Tibial nerve (tissue), 4 donors: ENCODE measurements at regions not wholly inside any gene's neighbourhood (a gene's known extent, or its start where the extent isn't known, plus 50 kb on each side); places are given as distances from the start of the nearest gene placed in this dataset.

Experiments used
- DNase-seq, 2 donors: peaks; one replicate each; pipeline ENCODE4 v3.0.0-alpha.2; 2019; ENCODE audit warnings: low spot score in 2 of 2
- H3K27ac ChIP-seq, 4 donors: fragments of 200-600 bp; sonication (generic) in 3 of 4; one replicate each; pipeline ENCODE4 v1.5.1; 2017 to 2019; ENCODE audit warnings: mild to moderate bottlenecking in 1 of 4
- H3K27me3 ChIP-seq, 2 donors: fragments of 200-600 bp; sonication (generic) in 1 of 2; one replicate each; pipeline versions ENCODE4 v1.5.1 to v1.6.0; 2017 to 2019
- H3K36me3 ChIP-seq, 3 donors: fragments of 200-600 bp; sonication (generic); one replicate each; pipeline ENCODE4 v1.5.1; 2018 to 2019
- H3K4me1 ChIP-seq, 4 donors: fragments of 200-600 bp; sonication (generic) in 3 of 4; one replicate each; pipeline ENCODE4 v1.5.1; 2017 to 2019
- H3K4me3 ChIP-seq, 4 donors: fragments of 200-600 bp; sonication (generic) in 3 of 4; one replicate each; pipeline ENCODE4 v1.5.1; 2017 to 2019; ENCODE audit warnings: mild to moderate bottlenecking in 1 of 4, moderate library complexity in 1 of 4
- H3K9me3 ChIP-seq, 4 donors: fragments of 200-600 bp; sonication (generic) in 3 of 4; one replicate each; pipeline ENCODE4 v1.5.1; 2017 to 2019
- EP300 ChIP-seq, 2 donors: sonication (generic); formaldehyde crosslinking; IDR thresholded peaks; one replicate each; pipeline ENCODE4 v1.6.1; 2017; ENCODE audit warnings: antibody characterized with exemption in 2 of 2, mild to moderate bottlenecking in 1 of 2
- POLR2A ChIP-seq, 2 donors: fragments of 450-650 bp; IDR thresholded peaks; one replicate each; pipeline ENCODE4 v1.6.1; 2017; ENCODE audit warnings: antibody characterized with exemption in 2 of 2, mild to moderate bottlenecking in 2 of 2, moderate library complexity in 2 of 2
- WGBS, 2 donors: methylation state at CpG; one replicate each; pipeline ENCODE4 v1.1.5; 2018; 5-methylcytosine and 5-hydroxymethylcytosine counted together
- TF ChIP-seq, protein P1 (sequence below), 5 experiments: fragments of 200-600 bp in 3 of 5; fragments of 450-650 bp in 2 of 5; sonication (generic) in 3 of 5; IDR thresholded peaks; one replicate each; pipeline ENCODE4 v1.5.1; 2016 to 2019; ENCODE audit warnings: antibody characterized with exemption in 5 of 5, mild to moderate bottlenecking in 3 of 5, moderate library complexity in 2 of 5

DNA sequence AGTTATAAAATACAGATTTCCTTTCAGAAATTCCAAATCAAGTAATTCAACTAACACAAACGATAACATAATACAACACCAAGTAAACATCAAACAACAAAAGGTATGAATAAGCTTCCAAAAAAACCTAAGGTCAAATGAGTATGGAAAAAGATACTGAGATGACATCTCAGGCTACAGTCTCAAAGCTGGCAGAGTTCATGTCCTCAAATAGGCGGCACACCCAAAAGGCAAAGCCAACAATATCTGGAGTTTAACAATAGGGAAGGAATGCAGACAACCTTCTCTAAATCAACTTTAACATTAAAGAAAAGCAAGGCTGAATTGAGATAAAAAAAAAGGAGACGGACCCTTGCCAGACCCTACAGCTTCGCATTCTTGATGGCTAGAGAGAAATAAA is 346.6 kb downstream of the RSL24D1 start:
- DNase-seq = no peak
- TF ChIP-seq, protein P1, sequence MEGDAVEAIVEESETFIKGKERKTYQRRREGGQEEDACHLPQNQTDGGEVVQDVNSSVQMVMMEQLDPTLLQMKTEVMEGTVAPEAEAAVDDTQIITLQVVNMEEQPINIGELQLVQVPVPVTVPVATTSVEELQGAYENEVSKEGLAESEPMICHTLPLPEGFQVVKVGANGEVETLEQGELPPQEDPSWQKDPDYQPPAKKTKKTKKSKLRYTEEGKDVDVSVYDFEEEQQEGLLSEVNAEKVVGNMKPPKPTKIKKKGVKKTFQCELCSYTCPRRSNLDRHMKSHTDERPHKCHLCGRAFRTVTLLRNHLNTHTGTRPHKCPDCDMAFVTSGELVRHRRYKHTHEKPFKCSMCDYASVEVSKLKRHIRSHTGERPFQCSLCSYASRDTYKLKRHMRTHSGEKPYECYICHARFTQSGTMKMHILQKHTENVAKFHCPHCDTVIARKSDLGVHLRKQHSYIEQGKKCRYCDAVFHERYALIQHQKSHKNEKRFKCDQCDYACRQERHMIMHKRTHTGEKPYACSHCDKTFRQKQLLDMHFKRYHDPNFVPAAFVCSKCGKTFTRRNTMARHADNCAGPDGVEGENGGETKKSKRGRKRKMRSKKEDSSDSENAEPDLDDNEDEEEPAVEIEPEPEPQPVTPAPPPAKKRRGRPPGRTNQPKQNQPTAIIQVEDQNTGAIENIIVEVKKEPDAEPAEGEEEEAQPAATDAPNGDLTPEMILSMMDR (IDR thresholded peaks at IDR 0.05) = no peak
- TF ChIP-seq EP300 (IDR thresholded peaks at IDR 0.05) (no peak), POLR2A (IDR thresholded peaks at IDR 0.05) (no peak)
- Histone ChIP-seq H3K36me3 (no peaks in the 10 kb centered on the region), H3K27ac (no peak overlapping the region), H3K27me3 (no peaks in the 10 kb centered on the region), H3K4me3 (no peak overlapping the region), H3K4me1 (no peaks in the 10 kb centered on the region), H3K9me3 (no peaks in the 10 kb centered on the region)
- 56 to 64% methylated on average over 4 of the region's 4 CpGs for WGBS, 2 donors

DNA sequence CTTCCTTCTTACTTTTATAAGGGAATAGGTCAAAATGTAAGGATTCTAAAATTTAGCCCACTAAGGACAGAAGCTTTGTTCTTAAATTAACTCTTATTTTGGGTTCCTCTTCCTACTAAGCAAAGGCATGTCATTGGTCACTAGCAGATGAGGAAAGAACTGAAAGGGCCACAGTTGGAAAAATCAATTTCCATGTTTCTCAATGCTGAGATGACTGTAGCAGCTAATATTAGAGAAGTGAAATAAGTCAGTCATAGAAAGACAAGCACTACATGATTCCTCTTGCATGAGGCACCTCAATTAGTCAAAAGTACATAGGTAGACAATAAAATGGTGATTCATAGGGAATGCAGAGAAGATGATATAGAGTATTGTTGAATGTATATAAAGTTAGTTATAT is 353.7 kb downstream of the RSL24D1 start:
- H3K4me1 ChIP-seq = no peaks in the 10 kb centered on the region
- no peak for DNase-seq
- no peaks in the 10 kb centered on the region for H3K27me3 ChIP-seq
- no peak for TF ChIP-seq POLR2A (IDR thresholded peaks at IDR 0.05)
- no peak for TF ChIP-seq EP300 (IDR thresholded peaks at IDR 0.05)
- TF ChIP-seq, protein P1 (IDR thresholded peaks at IDR 0.05) = no peak
- H3K9me3 ChIP-seq = no peaks in the 10 kb centered on the region
- no peak overlapping the region for H3K4me3 ChIP-seq
- no peaks in the 10 kb centered on the region for H3K36me3 ChIP-seq
- H3K27ac ChIP-seq = no peak overlapping the region

DNA sequence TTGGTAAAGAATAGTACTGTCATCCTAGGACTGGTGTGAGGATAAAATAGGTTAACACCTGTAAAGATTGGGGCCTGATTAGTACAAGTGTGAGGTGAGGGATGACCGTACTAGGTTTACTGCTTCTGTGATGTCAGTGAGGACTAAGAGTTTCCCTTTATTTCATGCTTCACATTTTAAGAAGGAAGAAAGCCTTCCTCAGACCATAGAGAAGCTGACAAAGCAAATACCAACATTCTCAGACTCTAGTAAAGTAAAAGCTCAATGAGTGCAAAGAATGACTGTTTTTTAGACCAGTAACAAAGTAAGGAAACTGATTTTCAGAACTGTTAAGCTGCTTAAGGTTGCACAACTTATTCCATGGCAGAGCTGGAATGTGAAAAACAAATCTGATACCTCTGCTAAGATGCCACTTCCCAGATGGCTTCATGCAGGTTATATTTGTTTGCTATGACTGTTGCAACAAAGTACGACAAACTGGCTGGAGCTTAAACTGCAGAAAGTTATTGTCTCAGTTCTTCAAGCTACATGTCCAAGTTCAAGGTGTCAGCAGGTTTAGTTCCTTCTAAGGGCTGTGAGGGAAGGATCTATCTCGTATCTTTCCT is 354.9 kb downstream of the RSL24D1 start:
- no peak overlapping the region for H3K4me3 ChIP-seq
- H3K9me3 ChIP-seq = no peaks in the 10 kb centered on the region
- H3K27ac ChIP-seq = no peak overlapping the region
- 68 to 69% methylated on average over 3 of the region's 3 CpGs for WGBS, 2 donors
- H3K27me3 ChIP-seq = no peaks in the 10 kb centered on the region
- DNase-seq = no peak
- H3K36me3 ChIP-seq = no peaks in the 10 kb centered on the region
- H3K4me1 ChIP-seq = no peaks in the 10 kb centered on the region
- TF ChIP-seq POLR2A (IDR thresholded peaks at IDR 0.05) = no peak
- no peak for TF ChIP-seq EP300 (IDR thresholded peaks at IDR 0.05)

DNA sequence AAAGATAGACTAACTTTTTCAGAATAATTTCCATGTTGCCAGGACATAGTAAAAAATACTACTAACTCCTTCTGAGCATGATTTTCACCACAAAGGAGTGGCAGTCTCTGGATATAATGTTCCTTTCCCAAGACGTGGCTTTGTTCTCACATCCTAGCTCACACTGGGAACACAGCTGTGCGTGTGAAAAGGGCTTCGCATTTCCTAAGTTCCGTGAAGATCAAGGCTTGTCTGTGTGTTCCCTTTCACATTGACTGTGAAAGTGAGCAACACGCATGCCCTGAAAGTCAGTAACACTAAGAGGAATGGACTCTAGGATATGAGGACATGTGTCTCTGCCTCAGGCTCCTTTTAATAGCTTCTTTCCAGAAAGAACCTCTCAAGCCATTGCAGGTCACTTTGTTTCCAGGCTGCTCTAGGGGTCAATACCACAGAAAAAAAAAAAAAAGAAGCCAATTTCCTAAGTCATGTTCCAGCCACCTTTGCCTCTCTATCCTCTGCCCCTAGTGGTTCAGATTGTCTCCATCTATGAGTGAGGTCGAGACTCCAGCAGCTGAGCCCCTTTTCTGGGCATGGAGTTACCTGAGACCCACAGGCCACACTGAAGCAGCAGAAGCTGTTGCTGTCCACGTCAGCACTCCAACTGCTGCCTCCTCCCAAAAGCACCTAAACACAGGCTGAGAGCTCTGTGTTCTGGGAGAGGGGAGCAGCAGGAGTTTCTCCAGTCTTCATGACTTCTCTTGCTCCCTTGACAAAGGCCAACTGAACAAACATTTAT is 355.9 kb downstream of the RSL24D1 start:
- Histone ChIP-seq H3K27me3 (no peaks in the 10 kb centered on the region), H3K36me3 (no peaks in the 10 kb centered on the region), H3K9me3 (no peaks in the 10 kb centered on the region), H3K4me1 (no peaks in the 10 kb centered on the region), H3K4me3 (no peak overlapping the region), H3K27ac (no peak overlapping the region)
- DNase-seq = no peak
- TF ChIP-seq EP300 (IDR thresholded peaks at IDR 0.05) (no peak), POLR2A (IDR thresholded peaks at IDR 0.05) (no peak)
- TF ChIP-seq, protein P1 (IDR thresholded peaks at IDR 0.05) = no peak
- 65 to 68% methylated on average over 7 of the region's 7 CpGs for WGBS, 2 donors

DNA sequence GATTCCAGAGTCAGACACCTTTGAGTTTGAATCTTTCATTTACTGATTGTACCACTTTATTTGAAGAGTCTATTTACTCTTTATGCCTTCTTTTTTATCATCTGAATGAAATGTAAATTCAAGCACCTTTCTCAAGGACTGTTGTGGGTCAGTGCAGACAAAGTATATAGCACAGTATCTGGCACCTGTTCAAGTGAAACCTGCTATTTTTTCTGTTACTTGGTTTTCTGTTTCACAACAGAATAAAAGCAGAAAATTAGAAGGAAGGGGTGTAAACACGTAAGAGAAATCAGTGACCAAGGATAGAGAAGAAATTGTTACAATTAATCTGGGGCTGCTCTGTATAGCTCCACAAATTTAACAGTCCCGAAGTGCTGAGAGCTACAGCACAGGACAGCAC is 357.4 kb downstream of the RSL24D1 start:
- H3K27me3 ChIP-seq = no peaks in the 10 kb centered on the region
- 65 to 67% methylated on average over 2 of the region's 2 CpGs for WGBS, 2 donors
- no peaks in the 10 kb centered on the region for H3K4me1 ChIP-seq
- TF ChIP-seq POLR2A (IDR thresholded peaks at IDR 0.05) = no peak
- TF ChIP-seq EP300 (IDR thresholded peaks at IDR 0.05) = no peak
- TF ChIP-seq, protein P1 (IDR thresholded peaks at IDR 0.05) = no peak
- H3K36me3 ChIP-seq = no peaks in the 10 kb centered on the region
- H3K9me3 ChIP-seq = no peaks in the 10 kb centered on the region
- no peak overlapping the region for H3K4me3 ChIP-seq
- DNase-seq = no peak
- no peak overlapping the region for H3K27ac ChIP-seq
